A549 (cell line): ENCODE measurements at regions not wholly inside any gene's neighbourhood (a gene's known extent, or its start where the extent isn't known, plus 50 kb on each side); places are given as distances from the start of the nearest gene placed in this dataset.

ENCODE experiments used
- ATAC-seq, 2 experiments: fragments of 200-7000 bp in 1 of 2; fragments of >200 bp in 1 of 2; cut with Nextera tagmentation in 1 of 2; cut with Tn5 transposase in 1 of 2; 3 replicates each; pipeline versions ENCODE4 v1.8.0 to v1.9.1; 2018 to 2020; ENCODE audit warnings: mild to moderate bottlenecking in 1 of 2, moderate library complexity in 1 of 2
- CTCF ChIA-PET: fragments of 300-600 bp; sonication (Branson Sonifier 250); formaldehyde crosslinking; extraction: SDS; loops from one replicate; lab custom pipeline; 2021; ENCODE audit warnings: antibody characterized with exemption, inconsistent platforms; lab: Yijun Ruan, JAX
- POLR2A ChIA-PET: fragments of 350-600 bp; formaldehyde crosslinking; extraction: SDS; loops from one replicate; lab custom pipeline; 2021; ENCODE audit warnings: antibody characterized with exemption, inconsistent platforms; lab: Yijun Ruan, JAX
- DNase-seq, 2 experiments: peaks; one replicate each; pipeline versions ENCODE4 v3.0.0 to v3.0.0-alpha.2; 2011 to 2016; ENCODE audit warnings: low read depth in 1 of 2, low spot score in 1 of 2
- FAIRE-seq: peaks from 2 replicates; lab custom pipeline; 2011; peaks lifted over from hg19 to GRCh38; lab: Jason Lieb, UNC
- H3K27ac ChIP-seq, 2 experiments: fragments of >200 bp; sonication (Bioruptor Twin); formaldehyde crosslinking; 3 replicates each; pipeline ENCODE4 v1.5.1; 2016 to 2017
- H3K4me1 ChIP-seq: fragments of >200 bp; sonication (Bioruptor Twin); formaldehyde crosslinking; 3 replicates; pipeline ENCODE4 v1.6.1; 2016
- H3K4me2 ChIP-seq: fragments of >200 bp; sonication (Bioruptor Twin); formaldehyde crosslinking; 3 replicates; pipeline ENCODE4 v1.6.1; 2016
- H3K4me3 ChIP-seq: fragments of >200 bp; sonication (Bioruptor Twin); formaldehyde crosslinking; 3 replicates; pipeline ENCODE4 v1.5.1; 2016
- H3K9me3 ChIP-seq: fragments of >200 bp; sonication (Bioruptor Twin); formaldehyde crosslinking; 3 replicates; pipeline ENCODE4 v1.6.1; 2016
- BHLHE40 ChIP-seq: IDR thresholded peaks from 2 replicates; pipeline ENCODE4 v1.6.1; 2012; ENCODE audit warnings: low read depth, low read length, inconsistent platforms
- CBX2 ChIP-seq: fragments of 200-600 bp; sonication (generic); IDR thresholded peaks from 2 replicates; pipeline ENCODE4 v1.6.1; 2016; ENCODE audit warnings: low read depth, mild to moderate bottlenecking, borderline replicate concordance
- EHMT2 ChIP-seq: fragments of 200-600 bp; sonication (generic); IDR thresholded peaks from 2 replicates; pipeline ENCODE4 v1.6.1; 2016; ENCODE audit warnings: antibody characterized with exemption, low read depth, mild to moderate bottlenecking, moderate library complexity
- FOSB ChIP-seq: fragments of 250-450 bp; sonication (Bioruptor Pico); IDR thresholded peaks from 2 replicates; pipeline ENCODE4 v1.5.0; 2020; ENCODE audit warnings: mild to moderate bottlenecking, moderate library complexity
- GATA3 ChIP-seq: IDR thresholded peaks from 2 replicates; pipeline ENCODE4 v1.6.1; 2012; ENCODE audit warnings: borderline replicate concordance
- HDAC2 ChIP-seq: fragments of 200-600 bp; sonication (generic); IDR thresholded peaks from 2 replicates; pipeline ENCODE4 v1.6.1; 2016
- HEYL ChIP-seq: fragments of 250-450 bp; sonication (Bioruptor Pico); IDR thresholded peaks from 2 replicates; pipeline ENCODE4 v1.8.0; 2021; ENCODE audit warnings: mild to moderate bottlenecking, moderate library complexity
- HOXB13 ChIP-seq: fragments of 250-450 bp; sonication (Bioruptor Pico); IDR thresholded peaks from 2 replicates; pipeline ENCODE4 v1.5.0; 2020; ENCODE audit warnings: low read depth, mild to moderate bottlenecking, moderate library complexity
- JUNB ChIP-seq: fragments of >200 bp; sonication (Bioruptor Twin); formaldehyde crosslinking; IDR thresholded peaks from 2 replicates; pipeline ENCODE4 v1.6.1; 2016
- MAFK ChIP-seq: fragments of 450-650 bp; IDR thresholded peaks from 2 replicates; pipeline ENCODE4 v1.6.1; 2014; ENCODE audit not compliant: partially characterized antibody
- MAZ ChIP-seq: fragments of 150-350 bp; IDR thresholded peaks from 2 replicates; pipeline ENCODE4 v1.6.1; 2014; ENCODE audit warnings: antibody characterized with exemption, low read depth, low read length, borderline replicate concordance
- NPAS2 ChIP-seq: fragments of 250-450 bp; sonication (Bioruptor Pico); IDR thresholded peaks from 2 replicates; pipeline ENCODE4 v1.8.0; 2022; ENCODE audit warnings: mild to moderate bottlenecking, moderate library complexity, borderline replicate concordance
- PHF8 ChIP-seq: fragments of 200-600 bp; sonication (generic); IDR thresholded peaks from 2 replicates; pipeline ENCODE4 v1.6.1; 2016; ENCODE audit warnings: low read depth, mild to moderate bottlenecking, antibody characterized with exemption, moderate library complexity, borderline replicate concordance
- POLR2AphosphoS2 ChIP-seq: conservative IDR thresholded peaks from 2 replicates; pipeline ENCODE4 v1.6.1; 2012; ENCODE audit warnings: low read length, improper control_type of control experiment, inconsistent platforms
- RFX5 ChIP-seq: fragments of 450-650 bp; IDR thresholded peaks from 2 replicates; pipeline ENCODE4 v1.7.1; 2014; ENCODE audit warnings: antibody characterized with exemption, mild to moderate bottlenecking, moderate library complexity
- RNF2 ChIP-seq: fragments of 200-600 bp; sonication (generic); IDR thresholded peaks from 2 replicates; pipeline ENCODE4 v1.6.1; 2016; ENCODE audit warnings: low read depth, mild to moderate bottlenecking, antibody characterized with exemption, moderate library complexity, borderline replicate concordance
- SMC3 ChIP-seq: fragments of >200 bp; sonication (Bioruptor Twin); formaldehyde crosslinking; IDR thresholded peaks from 3 replicates; pipeline ENCODE4 v1.6.1; 2018; ENCODE audit warnings: inconsistent platforms
- SREBF2 ChIP-seq: fragments of 450-650 bp; IDR thresholded peaks from 2 replicates; pipeline ENCODE4 v1.6.1; 2014; ENCODE audit warnings: mild to moderate bottlenecking, moderate library complexity
- ZC3H11A ChIP-seq: fragments of 450-650 bp; IDR thresholded peaks from 2 replicates; pipeline ENCODE4 v1.6.1; 2014; ENCODE audit warnings: antibody characterized with exemption, mild to moderate bottlenecking
- ZNF302 ChIP-seq: fragments of 250-450 bp; sonication (Bioruptor Pico); IDR thresholded peaks from 2 replicates; pipeline ENCODE4 v1.9.0; 2021; ENCODE audit warnings: inconsistent platforms, mild to moderate bottlenecking, moderate library complexity
- ZSCAN20 ChIP-seq: fragments of 250-450 bp; sonication (Bioruptor Pico); IDR thresholded peaks from 2 replicates; pipeline ENCODE4 v1.8.0; 2022; ENCODE audit warnings: mild to moderate bottlenecking, moderate library complexity
- WGBS: methylation state at CpG from one replicate; pipeline ENCODE4 v1.1.6; 2017; ENCODE audit errors: missing lambda C conversion rate; 5-methylcytosine and 5-hydroxymethylcytosine counted together
- TF ChIP-seq, protein P1 (sequence below): IDR thresholded peaks from 2 replicates; pipeline ENCODE4 v1.6.1; 2012
- TF ChIP-seq, protein P2 (sequence below): fragments of 250-450 bp; sonication (Bioruptor Pico); IDR thresholded peaks from 2 replicates; pipeline ENCODE4 v1.5.0; 2020; ENCODE audit warnings: low read depth, mild to moderate bottlenecking, moderate library complexity
- TF ChIP-seq, protein P3 (sequence below): fragments of 450-650 bp; IDR thresholded peaks from 2 replicates; pipeline ENCODE4 v1.6.1; 2014; ENCODE audit warnings: antibody characterized with exemption
- TF ChIP-seq, protein P4 (sequence below): fragments of >200 bp; sonication (Bioruptor Twin); formaldehyde crosslinking; IDR thresholded peaks from 3 replicates; pipeline ENCODE4 v1.6.1; 2016
- TF ChIP-seq, protein P5 (sequence below): IDR thresholded peaks from 2 replicates; pipeline ENCODE4 v1.6.1; 2012
- TF ChIP-seq, protein P6 (sequence below): fragments of 150-350 bp; IDR thresholded peaks from 2 replicates; pipeline ENCODE4 v1.6.1; 2014; ENCODE audit warnings: low read depth, mild to moderate bottlenecking, low read length

DNA sequence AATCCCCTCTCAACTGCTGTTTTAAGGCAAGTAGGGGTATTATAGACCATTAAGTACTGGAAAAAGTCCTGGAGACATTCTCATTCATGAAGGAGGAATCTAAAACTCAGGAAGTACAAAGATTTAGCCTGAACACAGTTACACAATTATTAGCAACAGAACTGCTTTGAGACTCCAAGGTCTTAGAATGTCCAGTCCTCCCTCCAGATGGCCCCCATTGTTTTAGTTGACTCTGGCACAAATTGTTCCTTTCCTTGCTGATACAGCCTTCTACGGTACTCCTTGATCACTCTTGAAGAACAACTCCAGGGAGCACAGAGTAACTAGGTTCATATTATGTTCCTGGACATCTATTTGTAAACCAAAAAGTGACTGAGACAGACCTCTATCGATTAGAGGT, 210.1 kb upstream of the RND3 start:
- ChIA-PET CTCF (no interaction called here), POLR2A (no interaction called here)
- TF ChIP-seq EHMT2 (no peak), FOSB (no peak), RNF2 (no peak), ZNF302 (CRISPR knock-in tag) (no peak), HDAC2 (no peak), HOXB13 (CRISPR knock-in tag) (no peak)
- TF ChIP-seq, protein P1, sequence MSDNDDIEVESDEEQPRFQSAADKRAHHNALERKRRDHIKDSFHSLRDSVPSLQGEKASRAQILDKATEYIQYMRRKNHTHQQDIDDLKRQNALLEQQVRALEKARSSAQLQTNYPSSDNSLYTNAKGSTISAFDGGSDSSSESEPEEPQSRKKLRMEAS, result no peak
- TF ChIP-seq, protein P2, sequence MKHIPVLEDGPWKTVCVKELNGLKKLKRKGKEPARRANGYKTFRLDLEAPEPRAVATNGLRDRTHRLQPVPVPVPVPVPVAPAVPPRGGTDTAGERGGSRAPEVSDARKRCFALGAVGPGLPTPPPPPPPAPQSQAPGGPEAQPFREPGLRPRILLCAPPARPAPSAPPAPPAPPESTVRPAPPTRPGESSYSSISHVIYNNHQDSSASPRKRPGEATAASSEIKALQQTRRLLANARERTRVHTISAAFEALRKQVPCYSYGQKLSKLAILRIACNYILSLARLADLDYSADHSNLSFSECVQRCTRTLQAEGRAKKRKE (CRISPR knock-in tag), result no peak
- TF ChIP-seq, protein P3, sequence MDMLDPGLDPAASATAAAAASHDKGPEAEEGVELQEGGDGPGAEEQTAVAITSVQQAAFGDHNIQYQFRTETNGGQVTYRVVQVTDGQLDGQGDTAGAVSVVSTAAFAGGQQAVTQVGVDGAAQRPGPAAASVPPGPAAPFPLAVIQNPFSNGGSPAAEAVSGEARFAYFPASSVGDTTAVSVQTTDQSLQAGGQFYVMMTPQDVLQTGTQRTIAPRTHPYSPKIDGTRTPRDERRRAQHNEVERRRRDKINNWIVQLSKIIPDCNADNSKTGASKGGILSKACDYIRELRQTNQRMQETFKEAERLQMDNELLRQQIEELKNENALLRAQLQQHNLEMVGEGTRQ, result no peak
- H3K4me3 ChIP-seq, result no peak overlapping the region
- DNase-seq, result no peak
- H3K27ac ChIP-seq, result no peak overlapping the region
- ATAC-seq, result no peak
- H3K4me1 ChIP-seq, result no peaks in the 10 kb centered on the region; the same call in 2 of the 3 replicates
- H3K9me3 ChIP-seq, result no peaks in the 10 kb centered on the region
- WGBS, result 50% methylated on average over 2 of the region's 2 CpGs
- no peak for FAIRE-seq
- H3K4me2 ChIP-seq, result no peak overlapping the region

DNA sequence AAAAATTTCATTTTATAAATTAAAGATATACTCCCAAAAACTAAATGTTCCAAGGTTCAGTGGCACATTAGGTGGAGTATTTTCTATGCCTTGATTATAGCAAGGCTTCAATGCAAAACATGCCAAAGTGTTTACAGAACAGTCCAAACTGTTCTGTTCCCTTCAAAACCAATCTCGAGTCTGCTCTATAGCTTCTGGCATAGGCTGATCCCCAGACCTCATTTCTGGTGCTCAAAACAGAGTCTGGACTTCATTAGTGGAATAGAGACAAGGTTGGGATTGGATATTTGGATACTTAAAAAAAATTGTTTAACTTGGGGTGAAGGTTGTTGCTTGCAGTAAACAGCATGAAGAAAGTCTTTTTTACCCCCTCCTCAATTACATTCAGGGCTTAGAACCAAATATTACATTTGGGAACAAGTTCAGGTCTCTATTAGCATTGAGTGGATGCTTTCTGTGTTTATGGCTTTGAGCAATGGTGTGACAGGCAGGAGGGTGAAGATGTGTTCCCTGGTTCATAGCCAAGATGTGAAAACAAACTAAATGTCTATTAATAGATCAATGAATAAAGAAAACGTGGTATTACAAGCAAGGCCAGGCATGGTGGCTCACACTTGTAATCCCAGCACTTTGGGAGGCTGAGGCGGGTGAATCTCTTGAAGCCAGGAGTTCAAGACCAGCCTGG, 208.1 kb upstream of the RND3 start:
- TF ChIP-seq EHMT2 (no peak), ZC3H11A (no peak), MAFK (no peak), CBX2 (no peak), POLR2AphosphoS2 (no peak), NPAS2 (CRISPR knock-in tag) (no peak), HEYL (CRISPR knock-in tag) (no peak), PHF8 (no peak), GATA3 (no peak), HOXB13 (CRISPR knock-in tag) (no peak)
- TF ChIP-seq, protein P4, sequence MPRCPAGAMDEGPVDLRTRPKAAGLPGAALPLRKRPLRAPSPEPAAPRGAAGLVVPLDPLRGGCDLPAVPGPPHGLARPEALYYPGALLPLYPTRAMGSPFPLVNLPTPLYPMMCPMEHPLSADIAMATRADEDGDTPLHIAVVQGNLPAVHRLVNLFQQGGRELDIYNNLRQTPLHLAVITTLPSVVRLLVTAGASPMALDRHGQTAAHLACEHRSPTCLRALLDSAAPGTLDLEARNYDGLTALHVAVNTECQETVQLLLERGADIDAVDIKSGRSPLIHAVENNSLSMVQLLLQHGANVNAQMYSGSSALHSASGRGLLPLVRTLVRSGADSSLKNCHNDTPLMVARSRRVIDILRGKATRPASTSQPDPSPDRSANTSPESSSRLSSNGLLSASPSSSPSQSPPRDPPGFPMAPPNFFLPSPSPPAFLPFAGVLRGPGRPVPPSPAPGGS, result no peak
- TF ChIP-seq, protein P5, sequence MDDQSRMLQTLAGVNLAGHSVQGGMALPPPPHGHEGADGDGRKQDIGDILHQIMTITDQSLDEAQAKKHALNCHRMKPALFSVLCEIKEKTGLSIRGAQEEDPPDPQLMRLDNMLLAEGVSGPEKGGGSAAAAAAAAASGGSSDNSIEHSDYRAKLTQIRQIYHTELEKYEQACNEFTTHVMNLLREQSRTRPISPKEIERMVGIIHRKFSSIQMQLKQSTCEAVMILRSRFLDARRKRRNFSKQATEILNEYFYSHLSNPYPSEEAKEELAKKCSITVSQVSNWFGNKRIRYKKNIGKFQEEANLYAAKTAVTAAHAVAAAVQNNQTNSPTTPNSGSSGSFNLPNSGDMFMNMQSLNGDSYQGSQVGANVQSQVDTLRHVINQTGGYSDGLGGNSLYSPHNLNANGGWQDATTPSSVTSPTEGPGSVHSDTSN, result no peak
- 36% methylated on average over 3 of the region's 3 CpGs for WGBS

DNA sequence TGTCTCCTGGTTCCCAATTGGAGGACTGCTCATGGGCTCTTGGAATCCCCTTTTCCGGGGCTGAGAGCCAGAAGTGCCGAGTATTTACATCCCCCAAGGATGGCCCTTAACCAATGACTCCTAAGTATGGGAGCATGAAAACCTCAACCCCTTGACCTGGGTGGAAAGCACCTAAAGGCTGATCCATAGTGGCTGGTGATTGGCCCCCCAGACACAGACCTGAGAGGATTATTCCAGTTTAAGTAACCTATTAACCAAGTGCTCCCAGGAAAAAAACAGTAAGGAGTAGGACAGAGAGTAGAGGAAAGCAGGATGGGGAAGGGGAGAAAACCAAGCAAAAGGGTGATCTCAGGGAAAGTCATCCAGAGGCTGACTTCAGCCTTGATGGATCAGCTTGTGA, 206.1 kb upstream of the RND3 start:
- FAIRE-seq (no peak), DNase-seq (no peak), ATAC-seq (no peak)
- TF ChIP-seq GATA3 (no peak), NPAS2 (CRISPR knock-in tag) (no peak), MAZ (no peak), SMC3 (no peak), ZSCAN20 (CRISPR knock-in tag) (no peak), BHLHE40 (no peak), SREBF2 (no peak), JUNB (no peak), RFX5 (no peak)
- TF ChIP-seq, protein P3, result no peak
- TF ChIP-seq, protein P6, sequence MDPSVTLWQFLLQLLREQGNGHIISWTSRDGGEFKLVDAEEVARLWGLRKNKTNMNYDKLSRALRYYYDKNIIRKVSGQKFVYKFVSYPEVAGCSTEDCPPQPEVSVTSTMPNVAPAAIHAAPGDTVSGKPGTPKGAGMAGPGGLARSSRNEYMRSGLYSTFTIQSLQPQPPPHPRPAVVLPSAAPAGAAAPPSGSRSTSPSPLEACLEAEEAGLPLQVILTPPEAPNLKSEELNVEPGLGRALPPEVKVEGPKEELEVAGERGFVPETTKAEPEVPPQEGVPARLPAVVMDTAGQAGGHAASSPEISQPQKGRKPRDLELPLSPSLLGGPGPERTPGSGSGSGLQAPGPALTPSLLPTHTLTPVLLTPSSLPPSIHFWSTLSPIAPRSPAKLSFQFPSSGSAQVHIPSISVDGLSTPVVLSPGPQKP, result no peak
- POLR2A ChIA-PET, result no interaction called here
- H3K4me1 ChIP-seq, result no peaks in the 10 kb centered on the region; the same call in 2 of the 3 replicates
- H3K27ac ChIP-seq, result no peak overlapping the region
- no peaks in the 10 kb centered on the region for H3K9me3 ChIP-seq
- H3K4me2 ChIP-seq, result no peak overlapping the region
- WGBS, result 39% methylated on average over 2 of the region's 2 CpGs
- CTCF ChIA-PET, result interaction anchor here (1.1 kb wide), 1 partner anchor 30 kb away, joined by 3 read pairs; no protein-coding TSS in a partner anchor
- no peak overlapping the region for H3K4me3 ChIP-seq

More for the DNA sequence above, 208.1 kb upstream of the RND3 start:
- no peaks in the 10 kb centered on the region for H3K9me3 ChIP-seq
- ATAC-seq (no peak), DNase-seq (no peak), FAIRE-seq (no peak)
- no peak overlapping the region for H3K27ac ChIP-seq
- H3K4me3 ChIP-seq, result no peak overlapping the region
- H3K4me2 ChIP-seq, result no peak overlapping the region
- POLR2A ChIA-PET, result no interaction called here
- H3K4me1 ChIP-seq, result no peaks in the 10 kb centered on the region; the same call in 2 of the 3 replicates
- CTCF ChIA-PET, result interaction anchor here (0.6 kb wide), 1 partner anchor 1368 kb away, joined by 3 read pairs; no protein-coding TSS in a partner anchor
